AG04450 (cell line): ENCODE measurements at regions not wholly inside any gene's neighbourhood (a gene's known extent, or its start where the extent isn't known, plus 50 kb on each side); places are given as distances from the start of the nearest gene placed in this dataset.

Source experiments
- CTCF ChIA-PET: fragments of 300-600, 350-600 bp; formaldehyde crosslinking; extraction: SDS; loops from one replicate; lab custom pipeline; 2022; ENCODE audit warnings: antibody characterized with exemption, inconsistent platforms; lab: Charles Lee
- POLR2A ChIA-PET: fragments of 350-600 bp; formaldehyde crosslinking; extraction: SDS; loops from one replicate; lab custom pipeline; 2021; ENCODE audit warnings: antibody characterized with exemption, inconsistent platforms; lab: Yijun Ruan, JAX
- DNase-seq: peaks from one replicate; pipeline ENCODE4 v3.0.0-alpha.2; 2011; ENCODE audit warnings: low read depth, low spot score
- H3K27ac ChIP-seq: one replicate; pipeline ENCODE4 v1.5.1; 2012; ENCODE audit warnings: low read depth, low read length, control low read depth
- H3K27me3 ChIP-seq: one replicate; pipeline ENCODE4 v1.6.0; 2012; ENCODE audit warnings: low read length; ENCODE audit not compliant: control insufficient read depth, insufficient read depth
- H3K4me3 ChIP-seq: 2 replicates; pipeline ENCODE4 v1.5.1; 2011; ENCODE audit warnings: mild to moderate bottlenecking, low read depth, low read length, control low read depth
- H3K9me3 ChIP-seq: 2 replicates; pipeline ENCODE4 v1.5.1; 2012; ENCODE audit warnings: low read length; ENCODE audit not compliant: control insufficient read depth, insufficient read depth
- CTCF ChIP-seq: IDR thresholded peaks from 2 replicates; pipeline ENCODE4 v1.5.1; 2011; ENCODE audit warnings: low read depth, low read length, control low read depth, inconsistent platforms

GRCh38 chr14:34021096-34021495, 70.2 kb upstream of the EGLN3 start:
- no peak for TF ChIP-seq CTCF
- no peak overlapping the region for H3K27ac ChIP-seq
- ChIA-PET POLR2A (no interaction called here), CTCF (no interaction called here)
- H3K4me3 ChIP-seq: no peak overlapping the region
- peaks cover 4% of the 10 kb centered on the region for H3K27me3 ChIP-seq
- no peak for DNase-seq
- H3K9me3 ChIP-seq: no peaks in the 10 kb centered on the region

GRCh38 chr14:34020014-34020413, 69.1 kb upstream of the EGLN3 start:
- no peak for DNase-seq
- H3K9me3 ChIP-seq: no peaks in the 10 kb centered on the region
- no peak overlapping the region for H3K4me3 ChIP-seq
- peaks cover 4% of the 10 kb centered on the region for H3K27me3 ChIP-seq
- TF ChIP-seq CTCF: no peak
- ChIA-PET POLR2A (no interaction called here), CTCF (interaction anchor here (0.7 kb wide), 1 partner anchor 95 kb away, joined by 3 read pairs; no protein-coding TSS in a partner anchor)
- H3K27ac ChIP-seq: no peak overlapping the region

GRCh38 chr14:34018564-34019244, 67.8 kb upstream of the EGLN3 start:
- ChIA-PET POLR2A (no interaction called here), CTCF (no interaction called here)
- DNase-seq: no peak
- H3K27ac ChIP-seq: no peak overlapping the region
- no peak overlapping the region for H3K4me3 ChIP-seq
- TF ChIP-seq CTCF: no peak
- H3K27me3 ChIP-seq: no peaks in the 10 kb centered on the region
- H3K9me3 ChIP-seq: no peaks in the 10 kb centered on the region

GRCh38 chr14:34018125-34018524, 67.3 kb upstream of the EGLN3 start:
- Histone ChIP-seq H3K9me3 (no peaks in the 10 kb centered on the region), H3K27me3 (no peaks in the 10 kb centered on the region), H3K4me3 (no peak overlapping the region), H3K27ac (no peak overlapping the region)
- ChIA-PET CTCF (no interaction called here), POLR2A (no interaction called here)
- no peak for DNase-seq
- TF ChIP-seq CTCF: no peak

- no peaks in the 10 kb centered on the region for H3K9me3 ChIP-seq
- CTCF ChIA-PET: no interaction called here
- POLR2A ChIA-PET: no interaction called here
- H3K4me3 ChIP-seq: no peak overlapping the region
- no peak for TF ChIP-seq CTCF
- DNase-seq: no peak
- H3K27me3 ChIP-seq: no peaks in the 10 kb centered on the region
- no peak overlapping the region for H3K27ac ChIP-seq
These were observed 64.5 kb upstream of the EGLN3 start for GRCh38 chr14:34015383-34015782.
